AG08396 (cell line): ENCODE measurements at regions not wholly inside any gene's neighbourhood (a gene's known extent, or its start where the extent isn't known, plus 50 kb on each side); places are given as distances from the start of the nearest gene placed in this dataset.

Experiments used
- DNase-seq: peaks from one replicate; pipeline ENCODE4 v3.0.0; 2012; ENCODE audit warnings: low spot score, mixed read lengths

GRCh38 chr1:168918860-168919741, 187.4 kb upstream of the ATP1B1 start:
- no peak for DNase-seq

DNA sequence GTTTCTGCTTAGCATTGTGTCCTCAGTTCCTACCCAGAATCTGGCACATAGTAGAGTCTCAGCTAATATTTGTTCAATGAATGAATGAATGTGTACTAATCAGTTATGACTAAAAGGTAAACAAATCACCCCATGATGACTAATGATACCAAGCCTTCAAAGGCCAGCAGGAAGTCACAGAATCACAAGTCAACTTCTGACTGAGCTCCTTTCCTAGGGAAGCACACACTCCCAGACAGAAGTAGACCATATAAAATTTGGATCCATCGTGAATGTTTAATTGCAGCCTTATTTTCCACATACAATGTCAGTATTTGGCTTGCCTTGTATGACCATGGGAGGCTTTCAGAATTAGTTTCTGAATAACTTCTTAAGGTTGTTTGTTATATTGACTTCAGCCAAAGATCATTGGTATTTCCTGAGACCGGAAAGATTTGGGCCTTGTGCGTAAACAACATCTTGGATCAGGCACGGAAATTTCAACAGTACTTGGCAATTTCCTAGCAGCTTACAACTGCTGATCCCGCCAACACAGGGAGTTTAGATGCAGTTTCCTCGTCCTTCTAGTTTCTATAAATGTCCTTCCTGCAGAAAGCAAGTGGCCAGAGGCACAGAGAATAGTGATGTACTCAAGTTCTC, 185.9 kb upstream of the ATP1B1 start:
- peak; percentile 22 for DNase-seq

- no peak for DNase-seq
Observed at GRCh38 chr1:168921629-168922028, 184.9 kb upstream of the ATP1B1 start.

GRCh38 chr1:168923521-168924136, 182.9 kb upstream of the ATP1B1 start:
- DNase-seq, result no peak

- DNase-seq, result no peak
Observed at GRCh38 chr1:168924976-168925375, 181.5 kb upstream of the ATP1B1 start.

DNA sequence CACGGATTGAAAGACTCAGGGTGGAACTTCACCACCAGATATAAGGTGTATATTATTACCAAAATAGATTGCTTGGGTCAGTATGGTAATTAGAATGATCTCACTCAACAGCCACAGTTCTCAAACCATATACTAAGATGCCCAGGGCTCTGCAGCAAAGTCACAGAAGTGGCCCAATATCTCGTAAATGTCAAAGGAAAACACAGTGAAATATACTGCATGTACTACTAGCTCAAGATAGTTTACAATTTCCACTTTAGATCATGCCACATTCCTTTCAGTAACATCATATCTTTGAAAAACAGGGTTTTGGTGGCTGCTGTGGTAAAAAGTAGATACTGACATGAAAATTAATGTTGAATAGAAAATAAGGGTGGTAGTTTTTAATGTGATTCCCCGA, 180.3 kb upstream of the ATP1B1 start:
- no peak for DNase-seq

- DNase-seq, result no peak
Observed at GRCh38 chr1:168932539-168932938, 174.0 kb upstream of the ATP1B1 start.

DNA sequence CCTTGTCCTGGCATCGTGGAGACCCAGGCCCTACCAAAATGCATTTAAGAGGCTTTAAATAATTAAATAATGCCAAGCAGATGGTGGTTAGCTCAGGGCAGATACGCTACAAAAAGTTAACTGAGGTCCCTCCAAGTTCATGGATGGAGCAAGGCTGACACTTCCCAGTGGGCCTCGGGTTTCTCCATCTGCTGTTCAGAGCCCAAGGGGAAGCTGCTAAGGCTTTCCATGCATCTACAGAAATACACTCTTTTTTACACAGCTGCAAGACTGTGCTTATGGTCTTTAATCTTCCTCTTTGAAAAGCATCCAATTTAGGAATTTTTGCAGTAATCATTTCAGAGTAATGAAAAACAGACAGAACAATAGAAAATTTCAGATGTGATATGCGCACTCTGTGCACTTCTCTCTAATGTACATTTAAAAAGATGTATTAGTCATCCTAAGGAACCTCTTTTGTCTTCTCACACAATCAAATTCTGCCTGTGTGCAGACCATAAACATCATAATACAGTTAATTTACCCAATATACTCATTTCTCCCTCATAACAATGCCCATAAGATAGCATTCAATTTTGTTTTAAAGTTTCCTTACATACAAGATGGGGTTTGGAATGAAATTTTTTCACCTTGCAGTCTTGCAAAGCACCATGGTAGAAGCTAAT, 173.2 kb upstream of the ATP1B1 start:
- no peak for DNase-seq

- no peak for DNase-seq
Observed at GRCh38 chr1:168939110-168939946, 167.2 kb upstream of the ATP1B1 start.

- no peak for DNase-seq
Observed at GRCh38 chr1:168939947-168940223, 166.6 kb upstream of the ATP1B1 start.

DNA sequence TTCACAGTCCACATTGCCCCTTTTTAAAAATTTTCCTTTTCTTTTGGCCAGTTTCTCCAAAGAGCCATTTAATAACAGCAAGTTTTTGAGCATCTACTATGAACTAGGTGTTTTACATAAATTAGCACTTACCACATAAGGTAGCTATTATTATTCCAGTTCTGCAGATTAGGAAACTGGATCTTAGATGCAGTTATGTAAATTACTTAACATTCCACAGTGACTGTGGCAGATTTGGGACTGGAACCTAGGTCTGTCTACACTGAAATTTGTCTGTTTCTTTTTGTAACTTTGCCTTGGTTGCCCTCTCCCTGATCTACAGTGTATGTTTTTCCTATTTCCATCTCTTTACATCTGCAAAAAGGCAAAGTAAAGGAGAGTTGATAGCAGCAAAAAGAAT, 164.8 kb upstream of the ATP1B1 start:
- DNase-seq, result no peak

DNA sequence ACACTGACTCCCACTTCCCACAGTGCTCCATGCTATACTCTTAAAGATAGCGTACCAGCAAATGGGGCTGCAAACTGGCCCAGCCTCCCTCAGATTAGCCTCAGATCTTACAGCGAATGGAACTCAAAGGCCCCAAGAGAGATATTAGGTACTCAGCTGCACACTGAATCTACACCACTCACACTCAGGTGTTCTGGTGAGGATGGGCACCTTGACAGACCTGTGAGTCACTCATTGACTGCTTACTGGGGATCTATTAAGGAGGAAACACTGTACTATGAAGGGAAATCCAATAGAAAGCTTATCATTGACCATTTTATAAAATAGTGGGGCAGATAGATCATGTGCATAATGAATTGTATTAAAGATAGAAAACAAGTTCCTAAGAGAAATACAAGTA, 164.3 kb upstream of the ATP1B1 start:
- DNase-seq, result no peak

- no peak for DNase-seq
Observed at GRCh38 chr1:168945870-168946269, 160.6 kb upstream of the ATP1B1 start.

DNA sequence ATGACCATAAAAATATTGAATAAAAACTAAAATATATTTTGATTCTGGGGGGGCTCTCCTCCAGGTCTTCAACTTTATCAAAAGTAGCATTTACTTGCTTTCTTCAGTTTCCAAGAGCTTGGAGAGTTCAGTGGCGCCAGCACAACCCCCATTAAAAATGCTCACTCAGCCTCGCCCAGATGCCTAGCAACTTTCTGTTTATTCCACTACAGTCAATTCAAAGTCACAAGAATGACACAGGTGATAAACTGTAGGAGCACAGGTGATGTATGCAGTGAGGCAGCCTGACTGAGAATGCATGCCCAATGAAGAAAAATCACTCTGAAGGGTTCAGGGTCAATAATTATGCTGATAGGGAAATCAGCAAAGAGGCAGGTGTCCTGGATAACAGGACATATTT, 159.4 kb upstream of the ATP1B1 start:
- DNase-seq, result no peak

GRCh38 chr1:168949672-168950071, 156.8 kb upstream of the ATP1B1 start:
- DNase-seq, result no peak

DNA sequence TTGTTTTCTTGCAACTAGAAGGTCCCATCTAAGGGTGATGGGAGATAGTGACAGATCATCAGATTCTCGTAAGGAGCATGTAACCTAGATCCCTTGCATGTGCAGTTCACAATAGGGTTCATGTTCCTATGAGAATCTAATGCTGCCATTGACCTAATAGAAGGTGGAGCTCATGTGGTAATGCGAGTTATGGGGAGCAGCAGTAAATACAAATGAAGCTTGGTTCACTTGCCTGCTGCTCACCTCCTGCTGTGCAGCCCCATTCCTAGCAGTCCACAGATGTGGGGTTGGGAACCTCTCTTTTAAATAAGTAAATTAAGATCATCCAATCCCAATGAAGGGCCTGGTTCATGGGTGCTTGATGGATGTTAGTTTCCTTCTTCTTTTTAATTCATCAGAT, 148.7 kb upstream of the ATP1B1 start:
- DNase-seq, result no peak

DNA sequence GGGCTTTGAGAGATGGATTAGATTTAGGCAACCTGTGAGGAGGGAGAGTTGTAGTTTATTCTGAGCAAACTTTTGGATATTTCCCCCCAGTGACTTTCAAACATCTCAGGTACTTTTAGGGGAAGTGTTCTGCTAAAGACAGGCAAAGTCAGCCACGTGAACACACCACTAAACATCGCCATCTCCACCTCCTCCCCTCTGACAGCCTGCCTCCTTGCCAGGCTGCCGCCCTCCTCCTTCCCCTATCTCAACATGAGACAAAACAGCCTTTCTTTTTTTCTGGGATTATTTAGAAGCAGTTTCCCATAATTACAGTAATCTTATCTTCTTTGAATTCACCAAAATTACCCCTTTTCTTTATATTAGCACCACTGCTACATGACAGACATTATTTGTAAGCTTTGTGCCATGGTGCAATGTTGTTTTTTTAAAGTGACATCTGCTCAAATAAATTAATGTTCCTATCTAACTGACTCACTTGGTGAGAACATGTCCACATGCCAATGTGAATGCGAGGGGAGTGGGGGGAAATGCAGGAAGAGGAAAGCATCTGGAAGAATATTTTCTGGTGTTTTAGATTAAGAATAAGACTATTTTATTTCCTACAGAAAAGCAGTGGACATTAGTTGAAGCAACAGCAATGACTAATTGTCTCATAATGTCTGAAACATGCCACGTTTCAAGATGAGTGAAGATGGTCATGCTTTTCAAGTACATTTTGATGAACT, 147.8 kb upstream of the ATP1B1 start:
- DNase-seq, result no peak

DNA sequence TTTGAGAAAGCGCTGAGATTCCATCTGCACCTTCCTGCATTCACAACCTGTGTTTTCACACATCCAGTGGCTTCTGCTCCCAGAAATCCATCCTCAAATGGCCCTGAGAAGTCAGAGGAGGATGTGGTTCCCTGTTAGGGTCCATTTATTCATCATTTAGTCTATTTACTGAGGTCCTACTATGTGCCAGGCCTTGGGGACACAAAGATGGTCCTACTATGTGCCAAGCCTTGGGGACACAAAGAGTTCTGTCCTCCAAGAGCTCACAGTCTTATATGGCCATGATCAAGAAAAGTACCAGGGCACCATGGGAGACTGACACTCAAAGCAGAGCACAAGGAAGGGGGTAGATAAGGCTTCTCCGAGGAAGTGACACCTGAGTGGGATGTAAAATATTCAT, 147.1 kb upstream of the ATP1B1 start:
- no peak for DNase-seq

GRCh38 chr1:168960114-168960513, 146.4 kb upstream of the ATP1B1 start:
- DNase-seq, result no peak

- DNase-seq, result no peak
Observed at GRCh38 chr1:168960595-168960994, 145.9 kb upstream of the ATP1B1 start.

GRCh38 chr1:168963601-168964000, 142.9 kb upstream of the ATP1B1 start:
- DNase-seq, result no peak
